Panc1 (cell line): ENCODE measurements at regions not wholly inside any gene's neighbourhood (a gene's known extent, or its start where the extent isn't known, plus 50 kb on each side); places are given as distances from the start of the nearest gene placed in this dataset.

Source experiments
- ATAC-seq: fragments of 200-7000 bp; cut with Tn5 transposase; 2 replicates; pipeline ENCODE4 v1.9.1; 2020; ENCODE audit warnings: mild to moderate bottlenecking, moderate library complexity
- BruUV-seq: library from RNA; stranded (reverse); fragments of 400-500 nt; replicated peaks from 2 replicates; lab custom pipeline; 2021; lab: Mats Ljungman, UMichigan
- CTCF ChIA-PET: fragments of 300-600 bp; sonication (Branson Sonifier 250); formaldehyde crosslinking; loops from one replicate; lab custom pipeline; 2022; ENCODE audit warnings: antibody characterized with exemption; lab: Charles Lee
- POLR2A ChIA-PET: fragments of 300-600 bp; sonication (Branson Sonifier 250); formaldehyde crosslinking; loops from one replicate; lab custom pipeline; 2022; ENCODE audit warnings: antibody characterized with exemption; lab: Charles Lee
- DNase-seq: peaks from one replicate; pipeline ENCODE4 v3.0.0-alpha.2; 2010; ENCODE audit warnings: low read depth, low spot score
- H3K27ac ChIP-seq: 2 replicates; pipeline ENCODE4 v1.5.1; 2011; ENCODE audit warnings: mild to moderate bottlenecking, low read length, inconsistent platforms
- H3K27me3 ChIP-seq: fragments of 200-500 bp; sonication (Bioruptor generic); 2 replicates; pipeline ENCODE4 v1.6.0; 2014; ENCODE audit warnings: low read length, inconsistent platforms; ENCODE audit not compliant: control insufficient read depth, insufficient read depth
- H3K36me3 ChIP-seq: fragments of 200-500 bp; sonication (Bioruptor generic); 2 replicates; pipeline ENCODE4 v1.5.1; 2014; ENCODE audit warnings: inconsistent platforms, mild to moderate bottlenecking, low read length, moderate library complexity; ENCODE audit not compliant: control insufficient read depth, insufficient read depth
- H3K4me1 ChIP-seq: 2 replicates; pipeline ENCODE4 v1.5.1; 2011; ENCODE audit warnings: inconsistent platforms, mild to moderate bottlenecking, low read length, moderate library complexity; ENCODE audit not compliant: control insufficient read depth, insufficient read depth
- H3K4me3 ChIP-seq, 2 experiments: 2 replicates each; pipeline ENCODE4 v1.5.1; 2011 to 2012; ENCODE audit warnings: low read depth in 2 of 2, low read length in 2 of 2, mild to moderate bottlenecking in 2 of 2, inconsistent platforms in 1 of 2, moderate library complexity in 1 of 2
- H3K9me3 ChIP-seq: fragments of 200-500 bp; sonication (Bioruptor generic); 2 replicates; pipeline ENCODE4 v1.5.1; 2014; ENCODE audit warnings: low read depth, mild to moderate bottlenecking, inconsistent platforms, low read length, moderate library complexity; ENCODE audit not compliant: control insufficient read depth, insufficient read depth
- POLR2AphosphoS5 ChIP-seq: IDR thresholded peaks from 2 replicates; pipeline ENCODE4 v1.6.1; 2012; ENCODE audit warnings: mild to moderate bottlenecking, low read depth, low read length, moderate library complexity
- SIN3A ChIP-seq: IDR thresholded peaks from 2 replicates; pipeline ENCODE4 v1.6.1; 2012; ENCODE audit warnings: low read depth, mild to moderate bottlenecking, low read length, moderate library complexity, borderline replicate concordance; ENCODE audit not compliant: insufficient read depth
- TCF7L2 ChIP-seq: IDR thresholded peaks from 2 replicates; pipeline ENCODE4 v1.6.1; 2011; ENCODE audit warnings: mild to moderate bottlenecking, low read depth, low read length, inconsistent platforms
- in situ Hi-C: cut with HindIII; loops from 2 replicates; pipeline ENCODE4 v1.10.0; 2016; ENCODE audit warnings: low sequenced_read_pairs, low pct_unique_long_range_greater_than_20kb
- intact Hi-C: fragments of 100-400 bp; cut with micrococcal nuclease; formaldehyde crosslinking; loops from one replicate; pipeline ENCODE4 v1.10.0; 2022; ENCODE audit not compliant: unreplicated experiment
- TF ChIP-seq, protein P1 (sequence below), 2 experiments: IDR thresholded peaks; 2 replicates each; pipeline ENCODE4 v1.6.1; 2011 to 2012; ENCODE audit warnings: low read depth in 2 of 2, control low read depth in 1 of 2, low read length in 1 of 2, mild to moderate bottlenecking in 1 of 2, moderate library complexity in 1 of 2; ENCODE audit not compliant: insufficient read depth in 1 of 2
- TF ChIP-seq, protein P2 (sequence below): fragments of 450-650 bp; IDR thresholded peaks from 2 replicates; pipeline ENCODE4 v1.5.1; 2017; ENCODE audit warnings: mild to moderate bottlenecking

DNA sequence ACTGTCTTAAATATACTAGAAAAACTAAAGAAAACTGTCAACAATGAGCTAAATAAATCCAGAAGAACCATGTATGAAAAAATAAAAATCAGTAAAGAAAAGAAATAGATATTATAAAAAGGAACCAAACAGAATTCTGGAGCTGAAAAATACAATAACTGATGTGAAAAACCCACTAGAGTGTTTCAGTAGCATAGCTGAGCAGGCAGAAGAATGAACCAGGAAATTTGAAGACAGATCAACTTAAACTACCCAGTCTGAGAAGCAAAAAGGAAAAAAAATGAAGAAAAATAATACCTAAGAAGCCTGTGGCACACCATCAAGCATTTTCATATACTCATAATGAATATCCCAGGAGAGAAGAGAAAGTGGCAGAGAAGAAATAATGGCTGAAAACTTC, 240.1 kb upstream of the RXFP2 start:
- intact Hi-C loops (no loop called here), in situ Hi-C loops (no loop called here)
- DNase-seq (no peak), ATAC-seq (no peak)
- CTCF ChIA-PET, result no interaction called here
- Histone ChIP-seq H3K4me3 (no peak overlapping the region), H3K27me3 (no peaks in the 10 kb centered on the region), H3K36me3 (no peaks in the 10 kb centered on the region), H3K27ac (no peak overlapping the region), H3K4me1 (no peaks in the 10 kb centered on the region), H3K9me3 (no peaks in the 10 kb centered on the region)
- TF ChIP-seq SIN3A (no peak), TCF7L2 (no peak), POLR2AphosphoS5 (no peak)
- TF ChIP-seq, protein P1, sequence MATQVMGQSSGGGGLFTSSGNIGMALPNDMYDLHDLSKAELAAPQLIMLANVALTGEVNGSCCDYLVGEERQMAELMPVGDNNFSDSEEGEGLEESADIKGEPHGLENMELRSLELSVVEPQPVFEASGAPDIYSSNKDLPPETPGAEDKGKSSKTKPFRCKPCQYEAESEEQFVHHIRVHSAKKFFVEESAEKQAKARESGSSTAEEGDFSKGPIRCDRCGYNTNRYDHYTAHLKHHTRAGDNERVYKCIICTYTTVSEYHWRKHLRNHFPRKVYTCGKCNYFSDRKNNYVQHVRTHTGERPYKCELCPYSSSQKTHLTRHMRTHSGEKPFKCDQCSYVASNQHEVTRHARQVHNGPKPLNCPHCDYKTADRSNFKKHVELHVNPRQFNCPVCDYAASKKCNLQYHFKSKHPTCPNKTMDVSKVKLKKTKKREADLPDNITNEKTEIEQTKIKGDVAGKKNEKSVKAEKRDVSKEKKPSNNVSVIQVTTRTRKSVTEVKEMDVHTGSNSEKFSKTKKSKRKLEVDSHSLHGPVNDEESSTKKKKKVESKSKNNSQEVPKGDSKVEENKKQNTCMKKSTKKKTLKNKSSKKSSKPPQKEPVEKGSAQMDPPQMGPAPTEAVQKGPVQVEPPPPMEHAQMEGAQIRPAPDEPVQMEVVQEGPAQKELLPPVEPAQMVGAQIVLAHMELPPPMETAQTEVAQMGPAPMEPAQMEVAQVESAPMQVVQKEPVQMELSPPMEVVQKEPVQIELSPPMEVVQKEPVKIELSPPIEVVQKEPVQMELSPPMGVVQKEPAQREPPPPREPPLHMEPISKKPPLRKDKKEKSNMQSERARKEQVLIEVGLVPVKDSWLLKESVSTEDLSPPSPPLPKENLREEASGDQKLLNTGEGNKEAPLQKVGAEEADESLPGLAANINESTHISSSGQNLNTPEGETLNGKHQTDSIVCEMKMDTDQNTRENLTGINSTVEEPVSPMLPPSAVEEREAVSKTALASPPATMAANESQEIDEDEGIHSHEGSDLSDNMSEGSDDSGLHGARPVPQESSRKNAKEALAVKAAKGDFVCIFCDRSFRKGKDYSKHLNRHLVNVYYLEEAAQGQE (IDR thresholded peaks at IDR 0.05; ENCODE audit: insufficient read depth in 1 of 2, low read depth in 2 of 2, low read length in 1 of 2), result no peak
- TF ChIP-seq, protein P2, sequence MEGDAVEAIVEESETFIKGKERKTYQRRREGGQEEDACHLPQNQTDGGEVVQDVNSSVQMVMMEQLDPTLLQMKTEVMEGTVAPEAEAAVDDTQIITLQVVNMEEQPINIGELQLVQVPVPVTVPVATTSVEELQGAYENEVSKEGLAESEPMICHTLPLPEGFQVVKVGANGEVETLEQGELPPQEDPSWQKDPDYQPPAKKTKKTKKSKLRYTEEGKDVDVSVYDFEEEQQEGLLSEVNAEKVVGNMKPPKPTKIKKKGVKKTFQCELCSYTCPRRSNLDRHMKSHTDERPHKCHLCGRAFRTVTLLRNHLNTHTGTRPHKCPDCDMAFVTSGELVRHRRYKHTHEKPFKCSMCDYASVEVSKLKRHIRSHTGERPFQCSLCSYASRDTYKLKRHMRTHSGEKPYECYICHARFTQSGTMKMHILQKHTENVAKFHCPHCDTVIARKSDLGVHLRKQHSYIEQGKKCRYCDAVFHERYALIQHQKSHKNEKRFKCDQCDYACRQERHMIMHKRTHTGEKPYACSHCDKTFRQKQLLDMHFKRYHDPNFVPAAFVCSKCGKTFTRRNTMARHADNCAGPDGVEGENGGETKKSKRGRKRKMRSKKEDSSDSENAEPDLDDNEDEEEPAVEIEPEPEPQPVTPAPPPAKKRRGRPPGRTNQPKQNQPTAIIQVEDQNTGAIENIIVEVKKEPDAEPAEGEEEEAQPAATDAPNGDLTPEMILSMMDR, result no peak
- no TSS peak for BruUV-seq
- POLR2A ChIA-PET, result no interaction called here

DNA sequence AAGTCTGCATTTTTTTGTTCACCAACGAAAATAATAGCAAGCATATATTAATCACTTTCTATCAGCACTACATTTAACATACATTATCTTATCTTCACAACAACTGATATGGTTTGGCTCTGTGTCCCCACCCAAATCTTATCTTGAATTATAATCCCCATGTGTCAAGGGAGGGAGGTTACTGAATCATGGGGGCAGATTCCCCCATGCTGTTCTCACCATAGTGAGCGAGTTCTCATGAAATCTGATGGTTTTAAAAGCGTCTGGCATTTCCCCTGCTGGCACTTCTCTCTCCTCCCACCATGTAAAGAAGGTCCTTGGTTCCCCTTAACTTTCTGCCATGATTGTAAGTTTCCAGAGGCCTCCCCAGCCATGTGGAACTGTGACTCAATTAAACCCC, 235.7 kb upstream of the RXFP2 start:
- POLR2A ChIA-PET, result no interaction called here

More for the DNA sequence above, 235.7 kb upstream of the RXFP2 start:
- ATAC-seq, result no peak
- H3K27ac ChIP-seq, result no peak overlapping the region
- CTCF ChIA-PET, result no interaction called here
- no peaks in the 10 kb centered on the region for H3K36me3 ChIP-seq
- no TSS peak for BruUV-seq
- no peaks in the 10 kb centered on the region for H3K4me1 ChIP-seq
- TF ChIP-seq, protein P1 (IDR thresholded peaks at IDR 0.05; ENCODE audit: insufficient read depth in 1 of 2, low read depth in 2 of 2, low read length in 1 of 2), result no peak
- TF ChIP-seq TCF7L2 (no peak), SIN3A (no peak)
- TF ChIP-seq, protein P2, result no peak
- no peaks in the 10 kb centered on the region for H3K9me3 ChIP-seq
- in situ Hi-C loops (no loop called here), intact Hi-C loops (no loop called here)
- no peak overlapping the region for H3K4me3 ChIP-seq
- DNase-seq, result no peak
- no peaks in the 10 kb centered on the region for H3K27me3 ChIP-seq
